MCF 10A (cell line): ENCODE measurements at regions not wholly inside any gene's neighbourhood (a gene's known extent, or its start where the extent isn't known, plus 50 kb on each side); places are given as distances from the start of the nearest gene placed in this dataset.
"Not testable (repeated sequence)": the region's sequence is repeated elsewhere in the genome, so short reads cannot be mapped to it uniquely, and the experiment has no call there.

ENCODE experiments used
- BruUV-seq: library from RNA; stranded (reverse); fragments of 400-500 nt; replicated peaks from 2 replicates; lab custom pipeline; 2021; lab: Mats Ljungman, UMichigan
- CTCF ChIA-PET: fragments of 300-600 bp; sonication (Branson Sonifier 250); formaldehyde crosslinking; extraction: SDS; loops from one replicate; lab custom pipeline; 2021; ENCODE audit warnings: antibody characterized with exemption, inconsistent platforms; lab: Yijun Ruan, JAX
- POLR2A ChIA-PET: fragments of 300-600, 350-650 bp; sonication (Branson Sonifier 250); formaldehyde crosslinking; extraction: SDS; loops from one replicate; lab custom pipeline; 2020; ENCODE audit warnings: antibody characterized with exemption, inconsistent platforms; lab: Yijun Ruan, JAX
- DNase-seq: peaks from one replicate; pipeline ENCODE4 v3.0.0-alpha.2; 2018; ENCODE audit not compliant: unreplicated experiment
- H3K27ac Mint-ChIP-seq: one replicate; pipeline ENCODE4 v1.8.0; 2022; ENCODE audit warnings: mild to moderate bottlenecking, low read depth, mixed read lengths; ENCODE audit not compliant: unreplicated experiment
- H3K27me3 Mint-ChIP-seq: one replicate; pipeline ENCODE4 v1.8.0; 2022; ENCODE audit warnings: mixed read lengths; ENCODE audit not compliant: insufficient read depth, unreplicated experiment
- H3K36me3 Mint-ChIP-seq: one replicate; pipeline ENCODE4 v1.8.0; 2022; ENCODE audit warnings: mild to moderate bottlenecking, moderate library complexity, mixed read lengths; ENCODE audit not compliant: insufficient read depth, unreplicated experiment
- H3K4me1 Mint-ChIP-seq: one replicate; pipeline ENCODE4 v1.8.0; 2022; ENCODE audit warnings: mixed read lengths; ENCODE audit not compliant: insufficient read depth, unreplicated experiment
- H3K4me3 Mint-ChIP-seq: one replicate; pipeline ENCODE4 v1.8.0; 2022; ENCODE audit warnings: mild to moderate bottlenecking, moderate library complexity, mixed read lengths; ENCODE audit not compliant: unreplicated experiment
- H3K9me3 Mint-ChIP-seq: one replicate; pipeline ENCODE4 v1.8.0; 2022; ENCODE audit warnings: mixed read lengths; ENCODE audit not compliant: unreplicated experiment
- intact Hi-C: fragments of 100-400 bp; cut with micrococcal nuclease; formaldehyde crosslinking; loops from 2 replicates; pipeline ENCODE4 v1.14.1; 2022
- TF ChIP-seq, protein P1 (sequence below): fragments of 200-600 bp; IDR thresholded peaks from one replicate; pipeline ENCODE4 v1.8.0; 2022; ENCODE audit warnings: antibody characterized with exemption, mild to moderate bottlenecking; ENCODE audit not compliant: unreplicated experiment

DNA sequence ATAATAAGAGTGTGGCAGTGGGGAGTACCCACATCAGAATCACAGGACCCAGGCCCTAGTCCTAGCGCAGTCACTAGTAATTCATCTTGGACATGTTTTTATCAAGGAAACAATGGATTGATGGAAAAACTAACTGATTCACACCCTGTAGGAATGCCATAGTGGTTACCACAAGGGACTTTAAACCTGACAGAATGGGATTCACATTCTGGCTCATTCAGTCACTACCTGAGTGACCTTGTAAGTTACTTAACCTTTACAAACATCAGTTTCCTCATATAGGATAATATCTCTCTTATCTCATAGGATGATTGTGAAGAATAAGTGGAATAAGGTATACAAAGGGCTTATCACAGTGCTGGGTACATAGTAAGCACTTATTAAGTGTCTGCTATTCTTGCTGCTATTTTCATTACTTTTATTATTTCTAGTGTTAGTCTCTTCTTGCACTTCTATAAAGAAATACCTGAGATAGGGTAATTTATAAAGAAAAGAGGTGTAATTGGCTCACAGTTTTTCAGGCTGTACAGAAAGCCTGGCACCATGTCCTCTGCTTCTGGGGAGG is 247.5 kb upstream of the KLF3 start:
- intact Hi-C loops: no loop called here
- BruUV-seq: no TSS peak
- DNase-seq: no peak
- TF ChIP-seq, protein P1, sequence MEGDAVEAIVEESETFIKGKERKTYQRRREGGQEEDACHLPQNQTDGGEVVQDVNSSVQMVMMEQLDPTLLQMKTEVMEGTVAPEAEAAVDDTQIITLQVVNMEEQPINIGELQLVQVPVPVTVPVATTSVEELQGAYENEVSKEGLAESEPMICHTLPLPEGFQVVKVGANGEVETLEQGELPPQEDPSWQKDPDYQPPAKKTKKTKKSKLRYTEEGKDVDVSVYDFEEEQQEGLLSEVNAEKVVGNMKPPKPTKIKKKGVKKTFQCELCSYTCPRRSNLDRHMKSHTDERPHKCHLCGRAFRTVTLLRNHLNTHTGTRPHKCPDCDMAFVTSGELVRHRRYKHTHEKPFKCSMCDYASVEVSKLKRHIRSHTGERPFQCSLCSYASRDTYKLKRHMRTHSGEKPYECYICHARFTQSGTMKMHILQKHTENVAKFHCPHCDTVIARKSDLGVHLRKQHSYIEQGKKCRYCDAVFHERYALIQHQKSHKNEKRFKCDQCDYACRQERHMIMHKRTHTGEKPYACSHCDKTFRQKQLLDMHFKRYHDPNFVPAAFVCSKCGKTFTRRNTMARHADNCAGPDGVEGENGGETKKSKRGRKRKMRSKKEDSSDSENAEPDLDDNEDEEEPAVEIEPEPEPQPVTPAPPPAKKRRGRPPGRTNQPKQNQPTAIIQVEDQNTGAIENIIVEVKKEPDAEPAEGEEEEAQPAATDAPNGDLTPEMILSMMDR: no peak
- H3K27me3 Mint-ChIP-seq: no peaks in the 10 kb centered on the region
- peaks cover 8% of the 10 kb centered on the region for H3K9me3 Mint-ChIP-seq
- POLR2A ChIA-PET: no interaction called here
- H3K27ac Mint-ChIP-seq: no peak overlapping the region
- no peaks in the 10 kb centered on the region for H3K36me3 Mint-ChIP-seq
- no peak overlapping the region for H3K4me3 Mint-ChIP-seq
- CTCF ChIA-PET: no interaction called here
- no peaks in the 10 kb centered on the region for H3K4me1 Mint-ChIP-seq

DNA sequence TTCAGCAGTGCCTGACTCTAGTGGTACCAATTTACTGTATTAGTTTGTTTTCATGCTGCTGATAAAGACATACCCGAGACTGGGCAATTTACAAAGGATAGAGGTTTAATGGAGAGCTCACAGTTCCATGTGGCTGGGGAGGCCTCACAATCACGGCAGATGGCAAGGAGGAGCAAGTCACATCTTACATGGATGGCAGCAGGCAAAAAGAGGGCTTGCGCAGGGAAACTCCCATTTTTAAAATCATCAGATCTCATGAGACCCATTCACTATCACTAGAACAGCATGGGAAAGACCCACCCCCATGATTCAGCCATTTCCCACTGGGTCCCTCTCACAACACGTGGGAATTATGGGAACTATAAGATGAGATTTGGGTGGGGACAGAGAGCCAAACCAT is 243.7 kb upstream of the KLF3 start:
- not testable (repeated sequence) for H3K36me3 Mint-ChIP-seq

DNA sequence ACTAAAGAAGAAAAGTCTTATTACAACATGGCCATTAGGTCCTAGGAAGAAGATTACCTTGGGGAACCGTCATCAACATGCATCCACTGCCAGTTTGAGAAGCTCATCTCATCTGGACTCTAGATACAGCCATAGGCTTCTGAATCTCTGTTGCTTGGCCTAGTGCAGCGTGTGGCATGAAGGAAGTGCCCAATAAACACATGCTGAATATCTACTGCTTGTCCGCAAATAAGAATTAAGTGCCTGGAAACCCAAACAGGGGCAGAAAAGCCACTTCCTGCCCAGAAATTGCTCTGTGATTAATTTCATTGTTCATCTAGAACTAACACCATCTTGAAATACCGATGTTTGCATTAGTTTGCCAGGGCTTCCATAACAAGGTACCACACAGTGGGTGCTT is 241.1 kb upstream of the KLF3 start:
- no peaks in the 10 kb centered on the region for H3K36me3 Mint-ChIP-seq
- intact Hi-C loops: no loop called here
- ChIA-PET POLR2A (no interaction called here), CTCF (no interaction called here)
- peaks cover 16% of the 10 kb centered on the region for H3K9me3 Mint-ChIP-seq
- DNase-seq: no peak
- H3K4me3 Mint-ChIP-seq: no peak overlapping the region
- no TSS peak for BruUV-seq
- no peaks in the 10 kb centered on the region for H3K4me1 Mint-ChIP-seq
- TF ChIP-seq, protein P1: no peak
- no peak overlapping the region for H3K27ac Mint-ChIP-seq
- H3K27me3 Mint-ChIP-seq: peaks cover 23% of the 10 kb centered on the region

More for the DNA sequence above, 243.7 kb upstream of the KLF3 start:
- H3K4me3 Mint-ChIP-seq, H3K4me1 Mint-ChIP-seq, H3K9me3 Mint-ChIP-seq, H3K27me3 Mint-ChIP-seq, BruUV-seq, POLR2A ChIA-PET, CTCF ChIA-PET, intact Hi-C loops, H3K27ac Mint-ChIP-seq, DNase-seq: not testable (repeated sequence)

DNA sequence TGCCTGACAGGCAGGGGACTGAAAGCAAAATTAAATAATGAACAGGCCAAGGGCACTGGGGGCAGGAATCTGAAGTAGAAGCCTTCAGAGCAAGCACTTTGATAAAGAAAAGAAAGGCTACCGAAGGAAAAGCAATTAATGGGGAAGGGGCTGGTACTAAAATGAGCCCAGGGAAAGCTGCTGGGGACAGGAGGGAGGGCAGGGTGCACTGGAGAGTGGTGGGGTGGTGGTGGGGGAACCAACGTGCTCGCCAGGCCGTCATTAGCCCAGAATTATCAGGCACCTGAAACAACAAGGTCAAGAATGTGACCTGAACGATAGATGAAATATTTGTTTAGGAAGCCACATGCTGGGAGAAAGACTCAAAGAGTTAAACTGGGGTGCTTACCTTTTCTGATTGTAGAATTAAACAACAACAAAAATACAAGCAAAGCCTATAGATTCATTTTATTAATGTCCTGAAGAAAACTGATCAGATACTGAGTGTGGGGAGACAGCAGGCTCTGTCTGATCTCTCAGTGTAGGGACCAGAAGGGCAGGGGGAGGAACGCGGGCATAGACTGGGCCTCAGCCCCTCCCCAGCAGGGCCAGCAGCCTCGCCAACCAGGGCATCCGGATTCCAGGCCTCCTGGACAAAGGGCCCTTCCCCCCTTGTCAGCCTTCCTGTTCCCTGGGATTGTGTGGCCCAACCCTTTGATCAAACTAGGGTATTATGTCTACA is 239.7 kb upstream of the KLF3 start:
- Mint-ChIP-seq H3K4me1 (no peaks in the 10 kb centered on the region), H3K4me3 (no peak overlapping the region), H3K9me3 (peaks cover 16% of the 10 kb centered on the region), H3K36me3 (no peaks in the 10 kb centered on the region), H3K27me3 (peaks cover 33% of the 10 kb centered on the region), H3K27ac (no peak overlapping the region)
- CTCF ChIA-PET: no interaction called here
- intact Hi-C loops: no loop called here
- TF ChIP-seq, protein P1: no peak
- no TSS peak for BruUV-seq
- DNase-seq: no peak
- POLR2A ChIA-PET: no interaction called here
